IPS DF 6.9 (cell line): ENCODE measurements at regions not wholly inside any gene's neighbourhood (a gene's known extent, or its start where the extent isn't known, plus 50 kb on each side); places are given as distances from the start of the nearest gene placed in this dataset.

Experiments used
- DNase-seq: peaks from one replicate; pipeline ENCODE4 v3.0.0-alpha.2; 2013; ENCODE audit warnings: low read depth, low spot score
- H3K27ac ChIP-seq: one replicate; pipeline ENCODE4 v1.5.1; 2013; ENCODE audit warnings: low read length, control low read depth
- H3K27me3 ChIP-seq: 2 replicates; pipeline ENCODE4 v1.6.1; 2013; ENCODE audit warnings: mild to moderate bottlenecking, low read length; ENCODE audit not compliant: control insufficient read depth, insufficient read depth
- H3K36me3 ChIP-seq: 2 replicates; pipeline ENCODE4 v1.6.1; 2013; ENCODE audit warnings: low read length; ENCODE audit not compliant: control insufficient read depth, insufficient read depth
- H3K4me1 ChIP-seq: 2 replicates; pipeline ENCODE4 v1.6.1; 2013; ENCODE audit warnings: low read length; ENCODE audit not compliant: control insufficient read depth, insufficient read depth
- H3K4me3 ChIP-seq: 2 replicates; pipeline ENCODE4 v1.5.1; 2013; ENCODE audit warnings: mild to moderate bottlenecking, low read length
- H3K9me3 ChIP-seq: 2 replicates; pipeline ENCODE4 v1.6.1; 2013; ENCODE audit warnings: low read length, inconsistent platforms; ENCODE audit not compliant: control insufficient read depth, insufficient read depth
- WGBS: extraction: QIAGEN DNeasy Blood & Tissue Kit; methylation state at CpG from one replicate; pipeline ENCODE4 v1.1.7; 2013; ENCODE audit warnings: mixed read lengths, missing lambda C conversion rate; ENCODE audit not compliant: insufficient read length, insufficient coverage; 5-methylcytosine and 5-hydroxymethylcytosine counted together

GRCh38 chrX:140928739-140929138, 73.7 kb upstream of the SPANXB1 start:
- H3K27me3 ChIP-seq, result no peaks in the 10 kb centered on the region
- H3K4me1 ChIP-seq, result no peaks in the 10 kb centered on the region
- H3K36me3 ChIP-seq, result no peaks in the 10 kb centered on the region
- no peaks in the 10 kb centered on the region for H3K9me3 ChIP-seq
- no peak for DNase-seq
- no peak overlapping the region for H3K4me3 ChIP-seq
- no peak overlapping the region for H3K27ac ChIP-seq
- no CpG with 5 or more reads among the region's 3 CpGs for WGBS

DNA sequence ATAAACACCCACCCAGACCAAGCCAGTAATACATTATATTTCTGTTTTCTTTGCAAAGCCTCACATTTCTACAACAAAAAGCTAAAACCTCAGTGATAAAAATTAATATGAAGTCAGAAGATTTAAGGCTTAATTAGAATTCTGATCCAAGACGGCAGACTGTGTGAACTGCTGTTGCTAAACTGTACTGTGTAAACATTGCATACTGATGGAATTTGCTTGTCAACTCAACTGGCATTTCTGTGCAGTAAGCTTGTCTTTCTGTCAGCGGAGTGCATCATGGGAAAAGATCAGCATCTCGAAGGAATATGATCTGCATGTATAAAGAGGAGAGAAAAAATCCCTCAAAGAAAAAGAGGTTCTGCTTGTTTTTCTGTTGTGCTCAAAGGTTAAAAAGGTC, 69.4 kb upstream of the SPANXB1 start:
- H3K9me3 ChIP-seq, result no peaks in the 10 kb centered on the region
- no CpG with 5 or more reads among the region's 3 CpGs for WGBS
- no peaks in the 10 kb centered on the region for H3K4me1 ChIP-seq
- no peaks in the 10 kb centered on the region for H3K27me3 ChIP-seq
- no peak overlapping the region for H3K27ac ChIP-seq
- no peak for DNase-seq
- no peaks in the 10 kb centered on the region for H3K36me3 ChIP-seq
- no peak overlapping the region for H3K4me3 ChIP-seq

GRCh38 chrX:140933874-140934655, 68.3 kb upstream of the SPANXB1 start:
- DNase-seq, result no peak
- H3K4me3 ChIP-seq, result no peak overlapping the region
- no peaks in the 10 kb centered on the region for H3K9me3 ChIP-seq
- H3K27ac ChIP-seq, result no peak overlapping the region
- no CpG with 5 or more reads among the region's 6 CpGs for WGBS
- H3K4me1 ChIP-seq, result no peaks in the 10 kb centered on the region
- no peaks in the 10 kb centered on the region for H3K36me3 ChIP-seq
- H3K27me3 ChIP-seq, result no peaks in the 10 kb centered on the region

- H3K9me3 ChIP-seq, result no peaks in the 10 kb centered on the region
- H3K4me3 ChIP-seq, result no peak overlapping the region
- DNase-seq, result no peak
- H3K27me3 ChIP-seq, result no peaks in the 10 kb centered on the region
- no peak overlapping the region for H3K27ac ChIP-seq
- H3K36me3 ChIP-seq, result no peaks in the 10 kb centered on the region
- no CpG with 5 or more reads among the region's 2 CpGs for WGBS
- no peaks in the 10 kb centered on the region for H3K4me1 ChIP-seq
These were observed 58.9 kb upstream of the SPANXB1 start for GRCh38 chrX:140943513-140943912.

- no peaks in the 10 kb centered on the region for H3K27me3 ChIP-seq
- no peaks in the 10 kb centered on the region for H3K4me1 ChIP-seq
- H3K4me3 ChIP-seq, result no peak overlapping the region
- no peak overlapping the region for H3K27ac ChIP-seq
- no peaks in the 10 kb centered on the region for H3K36me3 ChIP-seq
- WGBS, result no CpG with 5 or more reads among the region's 3 CpGs
- H3K9me3 ChIP-seq, result no peaks in the 10 kb centered on the region
- DNase-seq, result no peak
These were observed 57.7 kb upstream of the SPANXB1 start for GRCh38 chrX:140944710-140945109.

GRCh38 chrX:140948827-140949226, 53.6 kb upstream of the SPANXB1 start:
- no peaks in the 10 kb centered on the region for H3K9me3 ChIP-seq
- no peaks in the 10 kb centered on the region for H3K27me3 ChIP-seq
- WGBS, result no CpG with 5 or more reads among the region's 5 CpGs
- H3K4me3 ChIP-seq, result no peak overlapping the region
- no peaks in the 10 kb centered on the region for H3K36me3 ChIP-seq
- no peak for DNase-seq
- H3K4me1 ChIP-seq, result no peaks in the 10 kb centered on the region
- H3K27ac ChIP-seq, result no peak overlapping the region

DNA sequence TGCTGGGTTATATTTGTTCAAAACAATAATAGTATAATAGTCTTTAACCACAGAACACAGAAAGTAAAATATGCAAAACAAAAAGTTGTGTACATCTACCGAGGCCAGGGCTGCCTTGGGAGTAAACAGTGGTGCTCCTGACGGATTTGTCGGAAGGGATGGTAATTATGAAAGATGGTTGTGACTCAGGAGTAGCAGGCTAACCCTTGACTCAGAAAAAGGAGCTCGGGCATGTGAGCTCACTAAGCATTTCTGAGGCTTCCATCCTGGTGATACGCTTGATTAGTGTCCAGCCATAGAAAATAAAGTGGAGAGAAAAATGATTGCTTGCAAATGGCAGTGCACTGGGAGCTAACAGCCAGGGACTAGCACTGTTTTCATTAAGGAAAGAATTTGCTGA, 53.2 kb upstream of the SPANXB1 start:
- no CpG with 5 or more reads among the region's 5 CpGs for WGBS
- Histone ChIP-seq H3K9me3 (no peaks in the 10 kb centered on the region), H3K4me1 (no peaks in the 10 kb centered on the region), H3K36me3 (no peaks in the 10 kb centered on the region), H3K4me3 (no peak overlapping the region), H3K27me3 (no peaks in the 10 kb centered on the region), H3K27ac (no peak overlapping the region)
- DNase-seq, result no peak
